Osteocyte (in vitro differentiated cells): ENCODE measurements at regions not wholly inside any gene's neighbourhood (a gene's known extent, or its start where the extent isn't known, plus 50 kb on each side); places are given as distances from the start of the nearest gene placed in this dataset.

ENCODE experiments used
- DNase-seq: peaks from one replicate; pipeline ENCODE4 v3.0.0; 2021; ENCODE audit warnings: mixed read lengths; ENCODE audit not compliant: unreplicated experiment; ENCODE audit errors: extremely low spot score
- H3K27ac Mint-ChIP-seq: one replicate; pipeline ENCODE4 v1.8.0; 2021; ENCODE audit warnings: mild to moderate bottlenecking, mixed read lengths; ENCODE audit not compliant: unreplicated experiment
- H3K27me3 Mint-ChIP-seq: one replicate; pipeline ENCODE4 v1.8.0; 2021; ENCODE audit warnings: mixed read lengths; ENCODE audit not compliant: unreplicated experiment
- H3K36me3 Mint-ChIP-seq: one replicate; pipeline ENCODE4 v1.8.0; 2021; ENCODE audit warnings: mixed read lengths; ENCODE audit not compliant: unreplicated experiment
- H3K4me1 Mint-ChIP-seq: one replicate; pipeline ENCODE4 v1.8.0; 2021; ENCODE audit warnings: mixed read lengths; ENCODE audit not compliant: unreplicated experiment
- H3K4me3 Mint-ChIP-seq: one replicate; pipeline ENCODE4 v1.8.0; 2021; ENCODE audit warnings: mild to moderate bottlenecking, moderate library complexity, mixed read lengths; ENCODE audit not compliant: unreplicated experiment
- H3K9me3 Mint-ChIP-seq: one replicate; pipeline ENCODE4 v1.8.0; 2021; ENCODE audit warnings: mixed read lengths; ENCODE audit not compliant: unreplicated experiment
- CTCF ChIP-seq: fragments of 200-600 bp; sonication (generic); IDR thresholded peaks from 2 replicates; pipeline ENCODE4 v1.5.0; 2021; ENCODE audit warnings: antibody characterized with exemption, mild to moderate bottlenecking, moderate library complexity

GRCh38 chr22:27641049-27641795 lies 160.3 kb downstream of the MN1 start:
- no peak overlapping the region for H3K4me3 Mint-ChIP-seq
- H3K27ac Mint-ChIP-seq: no peak overlapping the region
- no peaks in the 10 kb centered on the region for H3K9me3 Mint-ChIP-seq
- TF ChIP-seq CTCF: no peak
- peaks cover 46% of the 10 kb centered on the region for H3K4me1 Mint-ChIP-seq
- H3K36me3 Mint-ChIP-seq: no peaks in the 10 kb centered on the region
- DNase-seq: no peak
- no peaks in the 10 kb centered on the region for H3K27me3 Mint-ChIP-seq

- H3K9me3 Mint-ChIP-seq: no peaks in the 10 kb centered on the region
- H3K36me3 Mint-ChIP-seq: no peaks in the 10 kb centered on the region
- H3K4me3 Mint-ChIP-seq: no peak overlapping the region
- H3K27ac Mint-ChIP-seq: no peak overlapping the region
- H3K27me3 Mint-ChIP-seq: no peaks in the 10 kb centered on the region
- peaks cover 38% of the 10 kb centered on the region for H3K4me1 Mint-ChIP-seq
- DNase-seq: no peak
- no peak for TF ChIP-seq CTCF
Observed at GRCh38 chr22:27642104-27642800, 159.3 kb downstream of the MN1 start.

- H3K36me3 Mint-ChIP-seq: no peaks in the 10 kb centered on the region
- no peak overlapping the region for H3K4me3 Mint-ChIP-seq
- DNase-seq: no peak
- TF ChIP-seq CTCF: no peak
- peaks cover 5% of the 10 kb centered on the region for H3K27me3 Mint-ChIP-seq
- no peaks in the 10 kb centered on the region for H3K9me3 Mint-ChIP-seq
- peaks cover 32% of the 10 kb centered on the region for H3K4me1 Mint-ChIP-seq
- no peak overlapping the region for H3K27ac Mint-ChIP-seq
Observed at GRCh38 chr22:27643907-27644306, 157.6 kb downstream of the MN1 start.

- no peak for DNase-seq
Observed at GRCh38 chr22:27644566-27644965, 157.0 kb downstream of the MN1 start.

More at GRCh38 chr22:27644566-27644965, 157.0 kb downstream of the MN1 start:
- peaks cover 7% of the 10 kb centered on the region for H3K27me3 Mint-ChIP-seq
- no peaks in the 10 kb centered on the region for H3K9me3 Mint-ChIP-seq
- H3K36me3 Mint-ChIP-seq: no peaks in the 10 kb centered on the region
- H3K4me3 Mint-ChIP-seq: no peak overlapping the region
- H3K27ac Mint-ChIP-seq: no peak overlapping the region
- TF ChIP-seq CTCF: no peak
- peaks cover 25% of the 10 kb centered on the region for H3K4me1 Mint-ChIP-seq
